Brain microvascular endothelial cell (primary cell): ENCODE measurements at regions not wholly inside any gene's neighbourhood (a gene's known extent, or its start where the extent isn't known, plus 50 kb on each side); places are given as distances from the start of the nearest gene placed in this dataset.

ENCODE experiments used
- DNase-seq: peaks from one replicate; pipeline ENCODE4 v3.0.0-alpha.2; 2020
- H3K27ac ChIP-seq: fragments of 250-450 bp; sonication (Bioruptor Pico); 2 replicates; pipeline ENCODE4 v1.5.1; 2020; ENCODE audit warnings: mild to moderate bottlenecking, moderate library complexity
- H3K27me3 ChIP-seq: fragments of 250-450 bp; sonication (Bioruptor Pico); replicated peaks from 2 replicates; pipeline ENCODE4 v1.5.1; 2020; ENCODE audit warnings: mild to moderate bottlenecking
- H3K36me3 ChIP-seq: fragments of 250-450 bp; sonication (Bioruptor Pico); replicated peaks from 2 replicates; pipeline ENCODE4 v1.5.1; 2020; ENCODE audit warnings: mild to moderate bottlenecking
- H3K4me3 ChIP-seq: 2 replicates; pipeline ENCODE4 v1.5.1; 2011; ENCODE audit warnings: low read depth, mild to moderate bottlenecking, control low read depth, low read length, moderate library complexity
- in situ Hi-C: cut with HindIII; loops from 2 replicates; pipeline ENCODE4 v1.10.0; 2017; ENCODE audit warnings: low sequenced_read_pairs, low pct_ligation_motif_present
- TF ChIP-seq, protein P1 (sequence below): IDR thresholded peaks from 2 replicates; pipeline ENCODE4 v1.5.1; 2011; ENCODE audit warnings: low read depth, mild to moderate bottlenecking, moderate library complexity, low read length, control low read depth, inconsistent platforms; ENCODE audit errors: missing control alignments

DNA sequence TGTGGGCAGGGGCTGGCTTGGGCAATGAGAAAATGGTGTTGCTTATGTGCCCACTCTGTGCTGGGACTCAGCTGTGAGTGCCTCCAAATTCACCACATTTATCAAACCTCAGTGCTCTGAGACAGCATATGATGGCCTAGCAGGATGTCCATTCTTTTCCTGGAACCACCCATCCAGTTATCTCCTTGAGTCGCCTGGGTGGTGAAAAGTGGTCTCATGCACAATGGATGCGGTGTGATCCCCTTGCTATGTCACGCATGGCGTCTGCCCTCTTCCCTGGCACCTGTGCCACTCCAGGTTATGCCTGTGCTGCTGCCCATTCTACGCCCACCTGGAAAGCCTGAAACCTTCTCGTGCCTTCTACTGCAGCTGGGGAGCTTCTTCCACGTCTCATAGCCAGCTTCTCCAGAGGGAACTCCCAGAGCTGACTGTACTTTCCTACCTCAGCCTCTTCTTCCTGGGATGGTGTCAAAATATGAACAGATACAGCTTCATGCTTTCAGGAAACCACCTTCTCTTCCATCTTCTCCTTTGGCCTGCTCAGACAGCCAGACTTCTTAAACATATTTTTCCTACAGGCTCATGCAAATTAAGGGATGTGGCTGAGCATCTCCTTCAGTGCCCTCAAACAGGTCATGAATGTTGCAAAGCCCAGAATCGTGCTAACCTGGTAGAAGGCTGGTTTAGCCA lies 147.3 kb downstream of the PFKFB3 start:
- in situ Hi-C loops: no loop called here
- no peak for DNase-seq

DNA sequence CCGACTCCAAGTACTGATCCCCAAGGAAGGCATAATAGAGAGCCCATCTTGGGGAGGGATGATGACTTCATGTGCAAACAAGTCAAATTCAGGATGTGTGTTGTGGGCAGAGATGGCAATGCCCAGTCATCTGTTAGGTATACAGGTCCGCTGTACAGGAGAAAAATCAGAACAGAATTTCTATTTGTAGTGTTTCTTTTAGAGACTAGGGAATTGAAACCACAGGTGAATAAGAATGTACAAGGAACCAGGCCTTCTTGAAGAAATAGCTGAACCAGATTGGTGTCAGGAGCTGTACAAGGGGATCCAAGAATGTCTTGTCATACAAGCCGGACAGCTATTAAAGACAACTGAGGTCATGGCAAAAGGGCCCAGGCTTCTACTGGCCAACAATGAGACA lies 147.9 kb downstream of the PFKFB3 start:
- DNase-seq: no peak
- TF ChIP-seq, protein P1, sequence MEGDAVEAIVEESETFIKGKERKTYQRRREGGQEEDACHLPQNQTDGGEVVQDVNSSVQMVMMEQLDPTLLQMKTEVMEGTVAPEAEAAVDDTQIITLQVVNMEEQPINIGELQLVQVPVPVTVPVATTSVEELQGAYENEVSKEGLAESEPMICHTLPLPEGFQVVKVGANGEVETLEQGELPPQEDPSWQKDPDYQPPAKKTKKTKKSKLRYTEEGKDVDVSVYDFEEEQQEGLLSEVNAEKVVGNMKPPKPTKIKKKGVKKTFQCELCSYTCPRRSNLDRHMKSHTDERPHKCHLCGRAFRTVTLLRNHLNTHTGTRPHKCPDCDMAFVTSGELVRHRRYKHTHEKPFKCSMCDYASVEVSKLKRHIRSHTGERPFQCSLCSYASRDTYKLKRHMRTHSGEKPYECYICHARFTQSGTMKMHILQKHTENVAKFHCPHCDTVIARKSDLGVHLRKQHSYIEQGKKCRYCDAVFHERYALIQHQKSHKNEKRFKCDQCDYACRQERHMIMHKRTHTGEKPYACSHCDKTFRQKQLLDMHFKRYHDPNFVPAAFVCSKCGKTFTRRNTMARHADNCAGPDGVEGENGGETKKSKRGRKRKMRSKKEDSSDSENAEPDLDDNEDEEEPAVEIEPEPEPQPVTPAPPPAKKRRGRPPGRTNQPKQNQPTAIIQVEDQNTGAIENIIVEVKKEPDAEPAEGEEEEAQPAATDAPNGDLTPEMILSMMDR: no peak
- no peak overlapping the region for H3K27ac ChIP-seq
- in situ Hi-C loops: no loop called here
- H3K36me3 ChIP-seq: no peaks in the 10 kb centered on the region
- H3K4me3 ChIP-seq: no peak overlapping the region
- no peaks in the 10 kb centered on the region for H3K27me3 ChIP-seq

More for the DNA sequence above, 147.3 kb downstream of the PFKFB3 start:
- H3K27me3 ChIP-seq: no peaks in the 10 kb centered on the region
- TF ChIP-seq, protein P1: no peak
- H3K36me3 ChIP-seq: no peaks in the 10 kb centered on the region
- no peak overlapping the region for H3K4me3 ChIP-seq
- H3K27ac ChIP-seq: no peak overlapping the region

DNA sequence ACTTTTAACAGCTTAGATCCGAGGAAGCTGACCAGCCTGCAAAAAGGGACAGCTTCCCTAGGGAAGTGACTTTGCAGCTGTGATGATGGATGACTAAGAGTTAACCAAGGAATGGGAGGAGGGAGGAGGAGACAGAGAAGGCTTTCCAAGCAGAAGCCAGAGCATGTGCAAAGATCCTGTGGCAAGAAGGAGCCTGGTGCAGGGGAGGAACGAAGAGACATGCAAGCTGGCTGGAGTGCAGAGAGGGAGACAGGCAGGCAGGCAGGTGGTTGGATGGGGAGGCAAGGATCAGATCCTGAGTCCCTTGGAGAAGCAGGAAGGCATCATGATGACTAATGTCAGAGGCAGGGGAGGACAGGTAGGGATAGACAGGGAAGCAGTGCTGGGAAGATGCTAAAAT lies 148.8 kb downstream of the PFKFB3 start:
- TF ChIP-seq, protein P1: no peak
- H3K36me3 ChIP-seq: no peaks in the 10 kb centered on the region
- in situ Hi-C loops: no loop called here
- H3K27me3 ChIP-seq: no peaks in the 10 kb centered on the region
- DNase-seq: no peak
- no peak overlapping the region for H3K27ac ChIP-seq
- no peak overlapping the region for H3K4me3 ChIP-seq

DNA sequence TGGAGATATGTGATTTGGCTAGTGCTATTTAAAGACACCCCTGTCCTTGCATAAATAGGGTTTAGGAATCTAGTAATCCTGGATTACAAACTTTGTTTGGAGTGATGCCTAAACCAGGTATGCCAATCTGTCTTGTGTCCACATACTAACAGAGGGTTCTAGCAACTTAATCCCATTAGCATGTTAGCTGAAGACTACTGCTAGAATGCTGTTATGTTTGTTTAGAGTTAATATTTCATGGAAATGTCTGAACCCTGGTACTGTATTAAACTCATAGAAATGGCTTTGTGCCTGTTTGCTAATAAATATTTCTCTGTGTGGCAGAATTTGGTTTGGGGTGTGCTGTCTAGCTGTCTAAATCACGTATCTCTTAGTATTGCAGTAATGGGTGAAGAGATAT lies 150.8 kb downstream of the PFKFB3 start:
- in situ Hi-C loops: no loop called here
- no peak overlapping the region for H3K4me3 ChIP-seq
- TF ChIP-seq, protein P1: no peak
- H3K36me3 ChIP-seq: no peaks in the 10 kb centered on the region
- DNase-seq: no peak
- no peak overlapping the region for H3K27ac ChIP-seq
- no peaks in the 10 kb centered on the region for H3K27me3 ChIP-seq

DNA sequence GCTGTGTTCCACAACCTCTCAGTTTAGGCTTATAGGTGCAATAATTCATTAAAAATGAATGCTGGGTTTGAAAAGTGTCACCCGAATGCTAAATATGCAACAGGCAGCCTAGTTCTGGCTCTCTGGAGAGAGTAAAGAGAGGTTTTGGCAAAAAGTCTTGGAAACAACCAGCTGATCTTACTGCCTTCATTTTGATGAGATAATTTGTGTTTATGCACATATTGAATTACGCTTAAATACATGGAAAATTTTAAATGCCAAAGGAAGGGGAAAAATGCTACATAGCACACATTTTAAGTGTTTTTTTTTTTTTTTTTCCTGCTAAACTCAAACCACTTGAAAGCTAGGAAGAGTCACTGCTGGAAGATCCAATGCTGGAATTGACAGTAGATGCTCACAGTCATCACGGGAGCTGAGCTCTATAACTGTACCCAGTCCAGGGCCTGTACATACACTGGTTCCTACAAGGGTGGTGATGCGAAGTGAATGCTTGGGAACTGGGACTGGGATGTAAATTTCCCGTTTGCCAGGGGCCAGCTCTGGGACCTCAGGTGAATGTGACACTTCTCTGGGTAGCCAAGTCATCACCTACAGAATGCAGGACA lies 151.5 kb downstream of the PFKFB3 start:
- DNase-seq: no peak
- Histone ChIP-seq H3K27ac (no peak overlapping the region), H3K4me3 (no peak overlapping the region), H3K27me3 (no peaks in the 10 kb centered on the region), H3K36me3 (no peaks in the 10 kb centered on the region)
- in situ Hi-C loops: no loop called here
- TF ChIP-seq, protein P1: no peak

DNA sequence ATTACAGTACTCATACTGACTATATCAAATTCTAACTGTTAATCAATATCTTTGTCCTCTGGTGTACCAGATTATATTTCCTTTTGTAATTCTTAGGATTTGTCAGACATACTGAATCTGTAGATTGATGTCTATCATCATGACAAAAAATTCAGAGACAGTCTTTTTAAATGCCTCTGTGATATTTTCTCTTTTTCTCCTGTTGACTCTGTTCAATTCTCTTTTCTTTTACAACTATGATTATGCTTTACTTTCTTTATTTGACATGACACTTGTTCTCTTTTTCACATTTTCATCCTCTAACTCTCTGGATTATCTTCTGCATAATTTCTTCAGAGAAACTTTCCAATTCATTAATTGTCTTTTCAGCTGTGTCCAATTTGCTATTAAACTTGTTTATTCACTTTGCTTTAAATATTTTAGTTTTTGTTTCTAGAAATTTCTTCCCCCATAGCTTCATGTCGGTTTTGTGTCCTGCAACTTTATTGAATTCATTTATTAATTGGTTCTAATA lies 153.6 kb downstream of the PFKFB3 start:
- TF ChIP-seq, protein P1: no peak
- Histone ChIP-seq H3K4me3 (no peak overlapping the region), H3K27me3 (no peaks in the 10 kb centered on the region), H3K27ac (no peak overlapping the region), H3K36me3 (no peaks in the 10 kb centered on the region)
- DNase-seq: no peak
- in situ Hi-C loops: no loop called here
